GM18909 (cell line): ENCODE measurements at regions not wholly inside any gene's neighbourhood (a gene's known extent, or its start where the extent isn't known, plus 50 kb on each side); places are given as distances from the start of the nearest gene placed in this dataset.

Experiments
- ATAC-seq: cut with Tn5 transposase; IDR thresholded peaks from one replicate; pipeline ENCODE4 v1.9.1; 2021; ENCODE audit warnings: mild to moderate bottlenecking; ENCODE audit not compliant: unreplicated experiment, poor library complexity

DNA sequence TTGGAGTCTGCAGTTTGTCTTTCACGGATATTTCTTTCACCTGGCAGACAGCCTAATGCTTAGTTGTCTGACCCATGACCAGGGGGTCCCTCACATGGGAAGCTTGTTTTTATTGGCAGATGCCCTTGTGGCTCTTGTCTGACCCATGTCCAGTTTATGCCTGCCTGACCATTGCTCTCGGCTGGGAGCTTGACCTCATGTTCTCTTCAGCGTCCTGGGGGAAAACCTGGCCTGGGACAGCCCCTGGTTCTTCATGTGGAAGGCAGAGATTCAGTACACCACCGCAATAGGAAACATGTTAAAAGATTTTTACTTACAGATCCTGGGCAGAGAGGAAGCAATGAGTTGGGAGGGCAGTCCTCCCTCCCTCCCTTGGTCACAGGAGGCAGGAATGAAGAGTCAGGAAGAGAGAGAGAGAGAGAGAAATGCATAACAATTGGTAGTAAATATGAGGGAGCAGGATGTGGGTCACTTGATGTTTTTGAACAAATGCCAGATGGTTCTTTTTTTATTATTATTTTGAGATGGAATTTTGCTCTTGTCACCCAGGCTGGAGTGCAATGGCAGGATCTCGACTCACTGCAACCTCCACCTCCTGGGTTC, 302.7 kb upstream of the MYOCD start:
- no peak for ATAC-seq

DNA sequence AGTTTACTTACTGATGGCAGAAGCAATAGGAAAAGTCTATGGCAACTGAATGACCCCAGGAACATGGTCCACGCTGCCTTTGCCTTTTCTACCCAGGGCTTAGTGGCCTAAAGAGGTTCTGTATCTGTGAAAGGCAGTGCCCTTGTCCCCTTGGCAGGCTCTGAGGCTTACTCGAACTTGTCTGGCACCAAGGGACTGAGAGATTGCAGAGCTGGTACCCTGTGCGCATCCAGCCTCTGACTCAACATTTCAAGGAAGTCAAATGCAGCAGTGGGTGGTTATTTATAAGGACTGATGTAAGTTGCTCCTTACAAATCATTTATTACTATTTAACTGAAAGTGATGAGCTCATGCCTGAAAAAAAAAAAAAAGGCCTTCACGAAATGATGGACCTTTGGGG, 299.9 kb upstream of the MYOCD start:
- no peak for ATAC-seq

DNA sequence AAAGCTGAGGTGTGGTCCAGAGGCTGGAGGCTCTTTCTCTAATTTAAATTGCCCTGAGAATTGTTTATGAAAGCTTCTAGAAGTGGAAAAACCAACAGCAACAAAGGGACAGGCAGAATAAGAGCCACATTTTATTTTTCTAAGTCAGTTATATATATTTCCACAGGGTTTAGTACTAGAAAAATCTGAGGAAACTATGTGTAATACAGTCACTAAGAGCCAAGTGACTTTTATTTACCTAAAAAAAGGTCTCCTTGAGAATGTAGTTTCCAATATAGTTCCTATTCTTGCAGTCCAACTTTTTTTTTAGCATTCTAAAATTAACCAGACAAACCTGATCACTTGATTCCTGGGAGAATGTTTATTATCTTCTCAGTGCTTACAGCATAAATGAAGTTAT, 296.6 kb upstream of the MYOCD start:
- ATAC-seq, result no peak

DNA sequence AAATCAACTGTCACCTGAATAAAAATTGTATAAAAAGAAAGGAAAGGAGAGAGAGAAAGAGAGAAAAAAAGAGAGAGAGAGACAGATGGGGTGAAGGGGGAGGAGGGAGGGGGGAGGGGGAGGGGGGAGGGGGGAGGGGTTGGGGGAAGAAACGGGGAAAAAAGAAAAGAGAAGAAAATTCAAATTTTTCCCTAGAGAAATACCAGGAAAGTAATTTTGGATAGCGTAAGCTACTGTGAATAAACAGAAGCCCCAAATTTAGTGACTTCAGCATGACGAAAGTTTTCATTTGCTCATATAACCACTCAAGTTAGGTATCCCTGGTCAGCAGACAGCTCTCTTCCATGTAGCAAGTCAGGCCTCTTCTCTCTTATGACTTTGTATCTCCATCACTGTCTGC, 289.4 kb upstream of the MYOCD start:
- no peak for ATAC-seq

DNA sequence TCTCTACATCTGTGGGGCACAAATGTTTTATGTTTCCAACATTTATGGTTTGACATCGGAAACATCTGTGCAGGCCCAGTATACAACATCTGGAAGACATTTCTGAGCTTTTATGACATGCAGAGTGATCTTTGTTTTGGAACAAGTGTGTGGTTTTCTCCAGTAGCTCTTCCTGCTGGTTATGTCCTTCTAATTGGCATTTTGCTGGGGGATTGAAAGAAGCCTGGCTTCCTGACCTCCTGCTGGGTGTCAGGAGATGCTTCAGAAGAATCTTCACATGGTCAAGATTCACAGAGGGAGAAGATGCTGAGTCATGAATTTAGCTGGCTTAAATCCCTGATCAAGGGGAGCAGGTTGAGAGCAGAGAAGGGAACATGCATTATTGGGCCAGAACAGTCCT, 279.5 kb upstream of the MYOCD start:
- no peak for ATAC-seq

DNA sequence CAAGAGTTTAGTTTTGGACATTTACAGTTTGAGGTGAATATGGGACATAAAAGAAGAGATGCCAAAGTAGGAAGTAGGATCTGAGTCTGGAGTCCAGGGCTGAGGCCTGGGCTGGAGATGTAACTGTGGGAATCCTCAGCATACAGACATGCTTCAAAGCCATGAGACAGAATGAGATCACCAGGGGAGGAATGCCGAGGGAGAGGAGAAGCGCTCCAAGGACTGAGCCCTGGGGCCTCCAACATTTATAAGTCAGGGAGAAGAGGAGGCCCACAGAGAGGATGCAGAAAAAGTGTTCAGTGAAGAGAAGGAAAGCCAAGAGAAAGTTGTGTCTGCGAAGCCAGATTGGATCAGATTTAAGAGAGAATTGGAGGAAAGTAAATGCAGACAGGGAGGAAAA, 277.5 kb upstream of the MYOCD start:
- no peak for ATAC-seq

DNA sequence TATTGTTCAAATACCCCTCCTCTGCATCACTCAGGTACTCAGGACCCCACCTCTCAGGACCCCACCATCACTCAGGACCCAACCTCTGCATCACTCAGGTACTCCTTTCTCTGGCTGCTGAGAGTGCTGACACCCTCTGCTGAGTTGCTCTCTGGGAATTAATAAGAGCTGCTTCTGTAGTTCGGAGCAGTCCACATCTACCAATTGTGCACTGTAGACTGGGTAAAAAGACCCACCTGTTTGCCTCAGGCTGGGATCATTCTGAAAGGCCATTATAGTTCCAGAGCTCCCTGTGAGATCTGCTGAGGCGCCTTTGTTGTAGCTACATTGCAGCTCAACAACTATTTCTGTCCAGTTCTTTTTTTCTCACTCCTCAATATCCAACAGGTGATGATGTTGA, 276.3 kb upstream of the MYOCD start:
- ATAC-seq, result no peak

DNA sequence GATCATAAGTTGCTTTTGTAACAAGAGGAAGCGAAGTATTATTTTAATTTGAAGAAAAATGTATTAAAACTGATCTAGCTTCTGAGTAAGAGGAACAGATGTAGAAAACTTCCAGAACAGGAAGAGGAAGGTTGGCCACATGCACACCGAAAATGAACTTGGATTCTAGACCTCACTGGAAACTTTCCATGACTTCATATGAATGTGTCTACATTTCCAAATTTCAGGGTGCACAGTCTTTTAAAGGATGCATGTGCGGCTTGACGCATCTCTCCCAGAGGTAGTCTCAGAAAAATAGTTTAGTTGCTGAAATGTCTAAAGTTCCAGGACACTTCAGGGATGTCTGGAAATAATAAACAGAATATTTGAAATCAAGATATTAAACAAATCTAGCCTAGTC, 275.1 kb upstream of the MYOCD start:
- ATAC-seq, result no peak

DNA sequence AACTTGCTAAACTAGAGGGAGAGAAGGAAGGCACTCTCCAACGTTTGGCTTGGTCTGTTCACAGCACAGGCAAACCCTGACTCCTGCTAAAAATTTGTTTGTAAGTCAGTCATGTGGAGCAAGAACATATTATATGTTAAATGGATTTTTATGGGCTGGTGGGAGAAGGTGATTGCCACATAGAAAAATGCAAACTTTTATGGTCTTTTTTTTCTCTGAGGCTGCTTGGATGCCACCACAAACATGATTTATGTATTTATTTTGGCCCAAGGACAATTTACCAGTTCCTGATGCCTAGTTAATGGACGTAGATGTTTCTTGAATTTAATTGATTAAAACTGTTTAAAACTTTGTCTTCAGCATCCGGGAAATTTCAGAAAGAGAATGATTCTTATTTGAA, 274.2 kb upstream of the MYOCD start:
- no peak for ATAC-seq

DNA sequence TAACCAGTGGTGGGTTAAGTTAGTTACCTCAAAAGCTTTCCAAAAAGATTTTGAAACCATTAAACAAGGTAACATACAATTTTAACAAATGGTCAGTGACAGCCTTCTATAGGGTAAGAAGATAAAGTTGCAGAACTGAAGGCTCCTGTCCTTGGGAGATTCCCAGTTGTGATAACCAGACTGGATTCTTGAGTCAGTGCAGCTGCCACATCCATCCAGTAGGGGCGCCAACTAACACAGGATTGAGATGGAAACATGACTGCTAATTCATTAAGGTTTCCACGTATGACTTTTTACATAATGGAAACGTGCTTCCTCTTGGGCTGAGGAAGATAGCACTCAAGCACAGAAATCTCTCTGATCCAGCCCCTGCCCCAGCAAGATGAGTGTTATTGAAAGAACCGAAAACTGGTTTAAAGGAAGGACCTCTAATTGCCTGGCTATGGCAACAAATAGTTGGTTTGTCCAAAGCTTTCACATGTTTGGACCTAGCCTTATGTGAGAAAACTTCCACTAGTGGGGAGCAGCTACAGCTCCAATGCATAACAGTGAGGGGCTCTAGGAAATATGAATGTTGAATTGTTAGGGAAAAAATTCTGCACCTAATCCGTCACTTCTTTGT, 269.8 kb upstream of the MYOCD start:
- no peak for ATAC-seq

DNA sequence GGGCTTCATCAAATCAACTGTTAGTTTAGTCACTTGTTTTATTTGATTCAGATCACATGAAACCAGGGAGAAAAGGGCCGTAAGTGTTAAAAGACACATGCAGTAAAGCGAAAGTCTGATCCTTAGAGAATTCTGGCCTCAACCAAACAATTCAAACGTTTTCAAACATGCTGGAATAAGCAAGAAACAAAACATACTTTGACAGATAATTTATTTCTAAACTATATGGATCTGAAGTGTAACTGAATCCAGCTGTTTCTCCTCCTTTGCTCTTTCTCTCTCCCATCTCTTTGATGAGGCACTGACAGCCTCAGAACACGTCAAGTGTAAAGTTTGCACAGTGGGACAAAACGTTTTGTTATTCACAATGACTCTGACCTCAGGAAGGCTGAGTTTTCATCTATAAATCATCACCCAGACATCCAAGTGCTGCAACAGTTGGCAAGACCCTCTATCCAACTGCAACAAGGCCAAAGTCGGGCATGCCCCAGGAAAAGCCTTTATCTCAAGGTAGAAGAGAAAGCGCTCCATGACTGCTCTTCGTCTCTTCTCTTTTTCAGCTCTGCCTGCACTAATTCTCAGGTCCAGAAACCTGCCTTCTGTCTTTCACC, 267.1 kb upstream of the MYOCD start:
- ATAC-seq, result no peak

DNA sequence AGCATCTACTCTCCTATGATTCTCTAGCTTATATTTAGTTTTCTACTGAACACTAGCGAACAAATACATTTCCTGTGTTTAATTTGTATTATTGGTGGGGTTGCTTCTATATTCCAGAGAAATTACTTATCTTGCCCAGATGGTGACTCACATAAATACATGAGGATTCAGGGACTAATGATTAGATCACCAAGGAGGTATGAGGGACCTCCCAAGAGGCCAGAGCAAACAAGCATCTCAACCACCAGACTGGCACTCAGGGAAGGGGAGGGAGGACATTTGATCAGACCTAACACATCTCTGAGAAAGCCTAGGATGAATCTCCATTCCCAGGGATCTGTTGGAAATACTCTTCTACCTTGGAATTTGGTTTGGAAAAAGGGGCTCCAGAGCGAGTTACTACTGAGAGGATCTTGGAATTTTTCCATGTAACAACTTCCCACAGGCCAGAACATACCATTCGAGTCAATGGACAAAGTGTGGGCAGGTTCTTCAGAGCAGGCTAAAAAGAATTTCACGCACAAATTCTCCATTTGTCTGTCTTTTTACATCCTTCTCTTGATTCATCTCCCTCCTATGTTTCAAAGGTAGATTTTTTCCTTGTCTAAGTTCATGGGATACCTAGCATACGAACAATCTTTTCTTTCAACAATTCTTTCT, 262.6 kb upstream of the MYOCD start:
- ATAC-seq, result no peak

DNA sequence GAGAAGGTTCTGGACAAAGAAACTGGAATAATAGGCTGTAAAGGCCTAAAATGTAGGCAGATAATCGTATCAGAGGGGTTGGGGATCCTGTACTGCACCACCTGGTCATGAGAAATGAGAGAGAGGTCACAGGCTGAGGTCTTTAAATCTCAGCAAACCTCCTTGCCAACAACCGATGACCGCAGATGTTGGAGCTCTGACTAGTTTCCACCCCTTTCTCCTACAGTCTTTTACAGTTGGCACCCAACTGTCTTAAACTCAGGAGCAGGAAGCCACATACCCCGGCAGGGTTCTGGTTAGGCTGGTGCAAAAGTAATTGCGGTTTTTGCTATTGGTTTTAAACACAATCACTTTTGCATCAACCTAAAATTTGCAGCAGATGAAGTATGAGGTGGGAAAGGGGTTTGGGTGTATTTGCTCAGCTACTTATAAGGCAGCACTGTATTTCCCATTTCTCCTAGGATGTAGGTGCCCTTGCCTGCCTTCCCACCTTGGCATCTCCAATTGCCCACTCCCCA, 261.8 kb upstream of the MYOCD start:
- ATAC-seq, result no peak

DNA sequence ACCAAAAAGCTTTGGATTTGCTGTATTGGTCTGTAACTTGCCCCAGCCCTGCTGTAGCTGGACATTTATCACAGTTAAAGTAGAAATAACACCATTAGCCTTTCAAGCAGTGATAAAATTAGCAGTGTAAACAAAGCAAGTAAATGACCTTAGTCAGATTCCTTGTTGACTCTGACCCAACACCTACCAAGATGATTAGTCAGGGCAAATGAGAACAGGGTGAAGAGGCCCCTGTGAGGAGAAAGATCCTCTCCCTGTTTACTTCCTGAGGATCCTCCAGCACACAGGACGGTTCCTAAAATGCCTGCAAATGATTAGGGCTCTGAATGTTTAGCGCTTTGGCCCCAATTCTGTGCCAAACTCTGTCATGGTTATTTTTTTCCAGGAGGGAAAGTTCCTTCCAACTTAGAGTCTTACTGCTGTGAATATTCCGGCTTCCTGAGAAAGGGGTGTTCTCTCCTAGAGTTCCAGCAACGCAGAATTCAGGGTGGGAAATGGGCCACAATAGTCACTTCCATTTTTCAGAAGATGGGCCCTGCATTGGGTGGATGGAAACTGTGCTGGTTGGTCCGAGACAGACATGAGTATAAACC, 259.0 kb upstream of the MYOCD start:
- no peak for ATAC-seq

DNA sequence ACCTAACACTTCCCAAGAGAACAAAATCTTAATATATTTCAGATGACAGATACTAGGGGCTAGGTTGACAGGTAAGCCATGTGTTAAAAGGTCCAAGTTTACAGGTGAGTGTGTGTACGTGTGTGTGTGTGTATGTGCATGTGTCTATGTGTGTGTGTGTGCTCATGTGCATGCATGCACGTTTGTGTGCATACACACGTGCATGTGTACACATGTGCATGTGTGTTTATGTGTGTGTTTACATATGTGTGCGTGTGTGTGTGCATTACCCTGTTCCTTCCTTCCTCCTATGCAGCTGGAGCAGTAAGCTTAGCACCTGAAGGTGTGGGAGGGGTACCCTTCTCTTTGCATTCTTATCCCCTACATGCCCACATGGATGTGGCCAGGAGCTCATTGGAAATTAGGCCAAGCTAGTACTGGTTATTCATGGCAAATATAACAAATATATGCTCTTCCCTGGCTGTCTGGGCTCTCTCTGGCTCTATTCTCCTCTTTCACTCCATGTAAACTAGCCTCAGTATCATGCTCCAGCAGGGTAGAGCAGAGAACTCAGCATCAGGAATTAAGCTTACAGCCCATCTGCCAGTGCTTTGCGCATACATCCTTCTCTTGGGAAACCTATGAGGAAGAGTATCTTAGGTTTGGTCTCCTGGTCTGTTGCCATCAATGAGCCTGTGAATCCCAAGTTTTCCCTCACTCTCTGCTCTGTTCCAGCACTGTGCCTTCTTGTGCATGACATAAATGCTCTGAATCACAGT, 258.0 kb upstream of the MYOCD start:
- ATAC-seq, result no peak

DNA sequence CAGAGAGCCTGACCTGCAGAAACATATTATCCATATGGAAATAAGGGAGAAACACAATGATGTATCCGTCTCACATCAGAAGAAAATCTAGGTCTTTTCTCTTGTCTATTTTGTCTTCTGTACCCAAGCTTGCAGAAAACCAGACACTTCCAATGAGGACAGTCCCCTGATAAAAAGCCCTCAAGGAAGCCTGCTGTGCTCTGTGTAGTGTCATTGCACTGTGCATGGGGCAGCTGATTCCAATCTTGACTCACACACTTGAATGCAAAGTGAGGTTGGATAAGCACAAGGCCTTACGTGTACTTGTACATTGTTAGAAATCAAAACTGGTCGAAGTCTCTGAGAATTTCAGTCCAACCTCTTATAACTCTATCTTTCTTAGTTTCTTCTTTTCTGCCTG, 256.6 kb upstream of the MYOCD start:
- no peak for ATAC-seq

DNA sequence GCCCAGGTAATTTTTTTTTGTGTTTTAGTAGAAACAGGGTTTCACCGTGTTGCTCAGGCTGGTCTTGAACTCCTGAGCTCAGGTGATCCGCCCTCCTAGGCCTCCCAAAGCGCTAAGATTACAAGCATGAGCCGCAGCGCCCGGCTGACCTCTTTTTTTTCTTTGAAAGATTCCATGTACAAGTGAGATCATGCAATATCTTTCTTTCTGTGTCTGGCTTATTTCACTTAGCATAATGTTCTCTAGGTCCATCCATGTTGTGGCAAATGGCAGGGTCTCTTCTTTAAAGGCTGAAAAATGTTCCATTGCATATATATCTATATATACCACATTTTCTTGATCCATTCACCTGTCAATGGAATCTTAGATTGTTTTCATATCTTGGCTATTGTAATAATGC, 255.0 kb upstream of the MYOCD start:
- ATAC-seq, result no peak

DNA sequence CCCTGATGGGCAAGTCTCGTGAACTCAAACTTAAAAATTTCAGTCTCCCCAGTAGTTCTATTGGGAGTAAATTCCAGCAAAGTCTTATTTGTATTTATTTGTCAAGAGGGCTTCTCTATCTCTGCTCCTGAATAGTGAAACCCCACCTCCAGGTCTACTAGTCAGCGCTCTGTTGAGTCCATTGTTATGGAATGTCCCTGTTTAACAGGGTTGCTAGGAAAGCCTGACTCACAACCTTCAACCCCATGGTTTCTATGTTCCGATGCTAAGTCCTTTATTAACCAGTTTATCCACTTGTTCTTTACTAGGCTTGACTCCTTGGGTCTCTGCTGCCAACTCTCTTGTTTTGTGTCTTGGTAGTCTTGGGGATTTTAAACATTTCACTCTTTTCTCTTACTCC, 250.7 kb upstream of the MYOCD start:
- no peak for ATAC-seq

DNA sequence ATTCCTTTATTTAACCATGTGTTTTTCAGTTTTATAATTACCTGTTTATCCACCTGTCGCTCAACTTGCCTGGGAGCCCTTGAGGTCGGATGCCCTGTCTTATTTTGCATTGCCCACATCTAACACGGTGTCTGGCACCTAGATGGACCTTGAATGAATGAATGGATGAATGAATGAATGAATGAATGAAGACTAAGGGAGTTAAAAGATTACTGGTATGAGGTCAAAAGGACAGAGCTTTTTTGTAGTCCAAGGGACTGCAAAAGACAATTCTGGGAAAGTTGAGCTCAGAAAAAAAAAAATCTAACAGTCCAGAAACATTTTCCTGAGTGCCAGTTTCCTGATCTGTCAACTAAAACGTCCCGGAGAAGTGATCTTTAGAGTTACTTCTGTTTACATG, 244.6 kb upstream of the MYOCD start:
- no peak for ATAC-seq

DNA sequence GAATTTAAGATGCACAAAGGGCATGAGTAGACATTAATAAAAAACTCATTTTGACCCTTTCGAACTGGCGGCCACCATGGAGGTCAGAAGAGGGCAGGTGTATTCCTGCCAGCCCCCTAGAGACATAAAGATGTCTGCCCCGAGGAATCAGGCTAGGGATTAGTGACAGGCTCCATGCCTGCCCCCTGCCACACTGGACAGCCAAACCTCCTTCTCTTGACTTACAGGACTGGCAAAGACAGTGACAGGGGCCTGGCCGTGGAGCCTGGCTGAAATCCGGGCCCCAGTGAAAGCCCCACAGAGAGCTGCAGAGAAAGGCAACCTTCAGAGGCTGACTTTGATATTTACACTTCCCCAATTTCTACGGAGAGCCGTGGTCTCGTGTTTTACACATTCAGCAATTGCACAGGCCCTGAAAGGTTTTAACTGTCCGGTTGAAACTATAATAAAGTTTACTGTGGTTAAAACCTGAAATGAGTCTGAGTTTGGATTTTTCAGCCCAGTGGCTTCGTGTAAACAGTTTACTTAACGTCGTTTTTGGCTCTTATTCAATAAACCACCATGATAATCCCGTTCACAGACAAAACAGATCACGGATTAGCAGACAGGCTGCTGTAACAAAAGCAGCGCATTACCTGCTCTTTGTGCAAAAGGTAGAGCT, 243.9 kb upstream of the MYOCD start:
- ATAC-seq, result peak; percentile 75
